HG02870 (cell line): ENCODE measurements at regions not wholly inside any gene's neighbourhood (a gene's known extent, or its start where the extent isn't known, plus 50 kb on each side); places are given as distances from the start of the nearest gene placed in this dataset.

Experiments
- ATAC-seq: cut with Tn5 transposase; IDR thresholded peaks from one replicate; pipeline ENCODE4 v1.9.1; 2021; ENCODE audit warnings: mild to moderate bottlenecking, moderate library complexity; ENCODE audit not compliant: unreplicated experiment

GRCh38 chr5:56466136-56466816 lies 233.1 kb upstream of the ANKRD55 start:
- no peak for ATAC-seq

- no peak for ATAC-seq
Measured at GRCh38 chr5:56465769-56466135, 232.6 kb upstream of the ANKRD55 start.

GRCh38 chr5:56464935-56465768 lies 232.0 kb upstream of the ANKRD55 start:
- ATAC-seq = no peak

GRCh38 chr5:56463944-56464571 lies 230.9 kb upstream of the ANKRD55 start:
- no peak for ATAC-seq

- no peak for ATAC-seq
Measured at GRCh38 chr5:56461584-56461983, 228.5 kb upstream of the ANKRD55 start.

GRCh38 chr5:56460681-56461191 lies 227.6 kb upstream of the ANKRD55 start:
- ATAC-seq = no peak

GRCh38 chr5:56460195-56460546 lies 227.0 kb upstream of the ANKRD55 start:
- ATAC-seq = no peak

- ATAC-seq = no peak
Measured at GRCh38 chr5:56459394-56460194, 226.5 kb upstream of the ANKRD55 start.

- no peak for ATAC-seq
Measured at GRCh38 chr5:56457887-56458812, 225.0 kb upstream of the ANKRD55 start.

GRCh38 chr5:56456002-56456401 lies 222.9 kb upstream of the ANKRD55 start:
- no peak for ATAC-seq

- no peak for ATAC-seq
Measured at GRCh38 chr5:56455417-56455816, 222.3 kb upstream of the ANKRD55 start.

GRCh38 chr5:56454219-56454862 lies 221.2 kb upstream of the ANKRD55 start:
- ATAC-seq = no peak

GRCh38 chr5:56451742-56452141 lies 218.6 kb upstream of the ANKRD55 start:
- ATAC-seq = no peak

GRCh38 chr5:56450766-56451165 lies 217.6 kb upstream of the ANKRD55 start:
- no peak for ATAC-seq

- ATAC-seq = no peak
Measured at GRCh38 chr5:56449071-56449640, 216.0 kb upstream of the ANKRD55 start.

- ATAC-seq = no peak
Measured at GRCh38 chr5:56447656-56448055, 214.5 kb upstream of the ANKRD55 start.

- ATAC-seq = no peak
Measured at GRCh38 chr5:56447232-56447631, 214.1 kb upstream of the ANKRD55 start.

- ATAC-seq = no peak
Measured at GRCh38 chr5:56446728-56447127, 213.6 kb upstream of the ANKRD55 start.

- no peak for ATAC-seq
Measured at GRCh38 chr5:56443826-56444225, 210.7 kb upstream of the ANKRD55 start.
